Hematopoietic multipotent progenitor cell treated with erythropoietin and hydrocortisone succinate and interleukin-3 and kit ligand, for 8 days (in vitro differentiated cells): ENCODE measurements at regions not wholly inside any gene's neighbourhood (a gene's known extent, or its start where the extent isn't known, plus 50 kb on each side); places are given as distances from the start of the nearest gene placed in this dataset.

Source experiments
- DNase-seq: peaks from one replicate; pipeline ENCODE4 v3.0.0-alpha.2; 2015

DNA sequence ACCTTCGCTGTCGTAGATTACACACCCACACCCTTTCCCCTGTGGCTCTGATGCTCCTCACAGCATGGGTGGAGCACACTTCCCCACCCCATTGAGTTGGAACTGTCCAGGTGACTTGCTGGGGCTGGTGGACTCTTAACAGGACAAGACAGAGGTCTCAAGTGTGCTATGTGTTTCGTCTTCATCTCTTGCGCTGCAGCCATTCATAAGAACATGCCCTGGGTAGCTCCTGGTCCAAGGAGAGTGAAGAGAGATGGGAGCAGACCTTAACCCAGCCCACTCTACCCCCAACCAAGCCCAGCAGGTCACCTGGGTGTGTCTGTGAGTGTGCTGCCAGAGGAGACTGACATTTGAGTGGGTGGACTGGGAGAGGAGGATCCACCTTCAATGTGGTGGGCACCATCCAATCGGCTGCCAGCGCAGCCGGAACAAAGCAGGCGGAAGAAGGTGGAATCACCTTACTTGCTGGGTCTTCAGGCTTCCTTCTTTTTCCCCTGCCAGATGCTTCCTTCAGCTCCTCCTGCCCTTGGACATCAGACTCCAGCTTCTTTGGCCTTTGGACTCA is 112.4 kb downstream of the HTR5A start:
- no peak for DNase-seq

DNA sequence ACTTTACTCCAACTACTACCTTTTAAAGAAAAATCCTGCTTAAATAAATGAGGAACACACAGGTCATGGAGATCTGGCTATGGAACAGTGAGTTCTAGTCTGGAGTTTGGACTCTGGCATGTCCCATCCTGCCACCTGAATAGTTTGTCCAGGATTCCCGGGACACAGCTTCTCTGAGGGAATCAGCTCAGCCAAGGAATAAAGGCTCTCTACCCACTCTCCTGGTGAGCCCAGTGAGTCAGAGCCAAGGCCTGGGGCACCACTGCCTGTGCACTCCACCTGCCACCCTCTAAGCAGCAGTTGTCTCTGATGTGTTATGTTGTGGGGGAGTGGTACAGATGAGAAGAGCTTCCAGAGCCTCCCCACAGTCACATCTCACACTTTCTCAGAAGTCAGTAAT is 113.5 kb downstream of the HTR5A start:
- DNase-seq = no peak

GRCh38 chr7:155184923-155185322 is 112.8 kb upstream of the INSIG1 start:
- no peak for DNase-seq

GRCh38 chr7:155187061-155187785 is 110.5 kb upstream of the INSIG1 start:
- DNase-seq = no peak

- no peak for DNase-seq
Observed at GRCh38 chr7:155188357-155188756, 109.3 kb upstream of the INSIG1 start.

GRCh38 chr7:155188821-155189581 is 108.7 kb upstream of the INSIG1 start:
- no peak for DNase-seq

DNA sequence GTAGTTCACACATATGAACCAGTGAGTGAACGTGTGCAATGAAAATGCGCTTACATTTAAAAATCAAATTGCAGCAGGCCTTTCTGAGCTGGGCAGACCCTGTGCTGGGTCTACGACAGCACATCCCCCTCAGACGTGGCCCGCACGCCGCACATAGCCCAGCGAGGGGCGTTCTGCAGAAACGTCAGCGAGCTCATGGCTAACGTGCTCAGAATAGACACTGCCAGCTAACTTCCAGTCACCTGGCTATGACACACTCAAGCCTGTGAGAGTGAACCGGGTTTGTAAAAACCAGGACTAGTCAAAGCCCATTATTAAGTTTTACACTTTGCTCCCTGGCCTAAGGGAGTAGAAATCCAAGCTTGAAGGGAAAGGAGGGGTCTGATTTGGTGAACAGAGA is 108.1 kb upstream of the INSIG1 start:
- no peak for DNase-seq

- peak; percentile 21 for DNase-seq
Observed at GRCh38 chr7:155190688-155191087, 107.0 kb upstream of the INSIG1 start.

GRCh38 chr7:155191137-155191536 is 106.5 kb upstream of the INSIG1 start:
- no peak for DNase-seq

DNA sequence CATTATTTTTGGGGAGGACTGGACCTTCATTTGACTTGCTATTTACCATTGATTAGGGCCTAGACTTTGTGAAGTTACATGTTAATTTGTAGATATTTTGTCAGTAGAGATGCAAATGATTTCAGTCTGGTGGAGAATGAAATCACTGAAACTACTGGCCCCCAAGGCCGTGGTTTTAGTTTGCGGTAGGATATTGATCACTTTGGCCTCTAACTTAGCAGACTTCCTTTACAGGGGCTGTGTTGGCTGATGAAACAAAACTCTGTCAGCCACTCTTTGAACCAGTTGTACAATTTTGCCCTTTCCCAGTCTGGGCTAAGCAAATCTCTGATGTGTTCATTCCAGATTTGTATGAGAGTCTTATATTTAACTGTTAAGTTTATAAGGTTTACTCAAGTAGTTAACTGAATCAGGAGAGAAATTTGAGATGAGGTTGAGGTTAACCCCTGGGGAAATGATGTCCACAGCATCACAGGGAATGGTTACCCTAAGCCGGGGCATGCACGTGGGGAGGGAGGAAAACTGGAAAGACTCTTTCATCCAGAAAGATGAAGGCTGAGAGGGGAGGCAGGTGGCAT is 105.7 kb upstream of the INSIG1 start:
- DNase-seq = no peak

DNA sequence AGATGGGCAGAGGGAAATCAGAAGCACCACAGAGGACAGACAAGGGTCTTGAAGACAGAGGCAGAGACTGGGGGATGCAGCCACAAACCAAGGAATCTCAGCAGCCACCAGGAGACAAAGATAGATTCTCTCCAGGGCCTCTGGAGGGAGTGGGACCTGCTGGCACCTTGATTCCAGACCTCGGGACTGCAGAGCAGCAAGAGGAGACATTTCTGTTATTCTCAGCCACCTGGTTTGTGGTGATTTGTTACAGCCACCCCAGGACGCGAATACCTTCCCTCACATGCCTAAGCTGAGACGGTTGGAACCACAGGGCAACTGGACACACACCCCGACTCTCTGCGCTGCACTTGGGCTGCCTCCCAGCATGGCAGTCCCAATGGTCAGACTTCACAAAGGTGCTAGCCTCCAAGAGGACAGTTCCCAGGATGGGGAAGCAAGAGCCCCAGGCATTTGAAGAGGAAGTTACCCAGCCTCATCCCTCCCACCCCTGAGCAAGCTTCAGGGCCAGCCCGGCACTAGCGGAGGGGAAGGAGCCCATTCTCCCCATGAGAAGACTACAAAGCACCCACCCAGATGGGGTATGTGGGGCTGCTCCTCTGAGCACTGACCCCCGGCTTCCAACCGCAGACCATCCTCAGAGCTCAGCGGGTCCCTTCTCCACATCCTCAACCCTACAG is 104.6 kb upstream of the INSIG1 start:
- DNase-seq = no peak

DNA sequence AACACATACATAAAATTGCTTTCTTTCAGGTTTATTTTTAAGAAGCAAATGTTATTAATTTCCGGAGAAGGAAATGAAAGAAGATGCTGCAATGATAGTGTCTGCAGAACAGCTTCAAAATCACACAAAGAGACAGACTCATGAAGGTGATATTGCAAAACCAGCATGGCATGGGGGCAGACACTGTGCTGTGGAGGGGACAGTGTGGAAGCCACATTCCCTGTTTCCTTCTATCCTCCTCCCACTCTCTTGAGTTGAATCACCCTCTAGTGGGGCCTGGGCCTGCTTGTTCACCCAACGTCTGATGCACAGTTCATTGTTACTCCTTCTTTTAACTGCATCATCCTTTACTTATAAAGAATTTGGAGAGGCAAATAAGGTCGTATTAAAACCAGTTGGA is 104.0 kb upstream of the INSIG1 start:
- DNase-seq = no peak

GRCh38 chr7:155194382-155195140 is 103.1 kb upstream of the INSIG1 start:
- no peak for DNase-seq

DNA sequence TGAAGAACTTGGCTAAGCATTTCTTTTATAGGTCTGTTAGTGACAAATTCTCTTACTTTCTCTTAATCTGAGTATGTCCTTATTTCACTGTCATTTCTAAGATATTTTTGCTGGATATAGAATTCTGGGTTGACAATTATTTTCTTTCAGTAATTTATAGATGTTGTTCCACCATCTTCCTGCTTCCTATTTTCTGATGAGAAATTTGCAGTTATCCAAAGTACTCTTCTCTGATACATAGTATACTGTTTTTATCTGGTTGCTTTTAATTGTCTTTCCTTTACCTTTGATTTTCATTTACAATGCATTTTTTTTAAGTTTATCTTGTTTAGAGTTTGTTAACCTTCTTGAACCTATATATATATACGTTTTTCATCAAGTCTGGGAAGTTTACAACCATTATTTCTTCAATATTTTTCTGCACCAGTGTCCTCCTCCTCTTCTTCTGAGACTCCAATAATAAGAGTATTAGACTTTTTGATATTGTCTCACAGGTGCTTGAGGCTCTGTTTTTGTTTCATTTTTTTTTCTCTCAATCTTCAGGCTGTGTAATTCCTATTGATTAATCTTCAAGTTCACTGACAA is 101.6 kb upstream of the INSIG1 start:
- DNase-seq = no peak

GRCh38 chr7:155198196-155198892 is 99.3 kb upstream of the INSIG1 start:
- no peak for DNase-seq

- DNase-seq = no peak
Observed at GRCh38 chr7:155198901-155199845, 98.5 kb upstream of the INSIG1 start.

- no peak for DNase-seq
Observed at GRCh38 chr7:155201325-155202087, 96.2 kb upstream of the INSIG1 start.

- DNase-seq = no peak
Observed at GRCh38 chr7:155202106-155202871, 95.4 kb upstream of the INSIG1 start.
